ENCODE measurements at regions not wholly inside any gene's neighbourhood (a gene's known extent, or its start where the extent isn't known, plus 50 kb on each side); places are given as distances from the start of the nearest gene placed in this dataset.
"Not testable (repeated sequence)": the region's sequence is repeated elsewhere in the genome, so short reads cannot be mapped to it uniquely, and the experiment has no call there.

GRCh38 chr6:137811916-137812553 is 55.0 kb upstream of the TNFAIP3 start:
- Histone ChIP-seq H3F3A (replicated peaks; ENCODE audit: insufficient read depth) (no peaks in the 10 kb centered on the region), H4K20me1 (ENCODE audit: insufficient read depth) (no peaks in the 10 kb centered on the region), H3K36me3 (replicated peaks in 1 of 2; ENCODE audit: control insufficient read depth in 1 of 2, insufficient read depth in 2 of 2, low read length in 1 of 2) (no peaks in the 10 kb centered on the region), H3K27ac (ENCODE audit: low read depth in 2 of 2, low read length in 1 of 2) (no peak overlapping the region), H2AFZ (ENCODE audit: low read depth) (no peak overlapping the region), H3K79me2 (ENCODE audit: insufficient read depth) (no peaks in the 10 kb centered on the region), H3K27me3 (ENCODE audit: insufficient read depth) (no peaks in the 10 kb centered on the region; the same call in 1 of the 2 replicates), H3K4me3 (ENCODE audit: low read depth in 2 of 2, low read length in 1 of 2) (no peak overlapping the region), H3K9me2 (no peaks in the 10 kb centered on the region), H3K4me1 (ENCODE audit: control insufficient read depth in 1 of 2, insufficient read depth in 2 of 2, low read depth in 1 of 2, low read length in 1 of 2) (no peaks in the 10 kb centered on the region; a peak in 1 of 4 replicates), H3K4me2 (no peak overlapping the region), H3K9me3 (no peaks in the 10 kb centered on the region), H3K9ac (no peak overlapping the region)
- no peak for DNase-seq
- 26% methylated on average over 6 of the region's 6 CpGs for WGBS (ENCODE audit: low lambda C conversion rate)
- CTCF ChIA-PET = no interaction called here
- POLR2A ChIA-PET = no interaction called here
- TF ChIP-seq MAX (IDR thresholded peaks at IDR 0.05; ENCODE audit: low read depth) = no peak
- TF ChIP-seq TCF12 (IDR thresholded peaks at IDR 0.05) = no peak
- TF ChIP-seq FOSL2 (IDR thresholded peaks at IDR 0.05; ENCODE audit: borderline replicate concordance, low read depth) = no peak
- no peak for TF ChIP-seq FOXM1 (IDR thresholded peaks at IDR 0.05; ENCODE audit: low read depth)
- TF ChIP-seq YY1 (IDR thresholded peaks at IDR 0.05; ENCODE audit: low read depth) = no peak

GRCh38 chr6:137813308-137813970 is 53.6 kb upstream of the TNFAIP3 start:
- no peak for TF ChIP-seq ELF1 (IDR thresholded peaks at IDR 0.05)
- no peak for TF ChIP-seq POLR2AphosphoS5 (IDR thresholded peaks at IDR 0.05; ENCODE audit: low read depth, low read length)
- no peak for TF ChIP-seq USF1 (IDR thresholded peaks at IDR 0.05; ENCODE audit: borderline replicate concordance, low read depth)
- no peak for TF ChIP-seq MAX (IDR thresholded peaks at IDR 0.05; ENCODE audit: low read depth)
- no peak for TF ChIP-seq EP300 (IDR thresholded peaks at IDR 0.05; ENCODE audit: borderline replicate concordance in 1 of 2, low read depth in 1 of 2, low read length in 1 of 2)
- TF ChIP-seq RXRA (IDR thresholded peaks at IDR 0.05; ENCODE audit: borderline replicate concordance, low read depth) = no peak
- TF ChIP-seq TEAD4 (IDR thresholded peaks at IDR 0.05; ENCODE audit: borderline replicate concordance, insufficient read depth) = no peak
- TF ChIP-seq REST (IDR thresholded peaks at IDR 0.05; ENCODE audit: low read depth, low read length) = no peak
- TF ChIP-seq NRF1 (IDR thresholded peaks at IDR 0.05; ENCODE audit: low read depth, low read length) = no peak
- no peak for TF ChIP-seq SMC3 (IDR thresholded peaks at IDR 0.05; ENCODE audit: low read depth, low read length)
- TF ChIP-seq YY1 (IDR thresholded peaks at IDR 0.05; ENCODE audit: low read depth) = no peak
- TF ChIP-seq RFX5 (IDR thresholded peaks at IDR 0.05; ENCODE audit: low read length) = no peak
- no peak for TF ChIP-seq MEF2A (IDR thresholded peaks at IDR 0.05; ENCODE audit: borderline replicate concordance, low read depth)
- no peak for TF ChIP-seq CHD2 (IDR thresholded peaks at IDR 0.05; ENCODE audit: low read length, partially characterized antibody)
- H4K20me1 ChIP-seq (ENCODE audit: insufficient read depth) = no peaks in the 10 kb centered on the region
- no peaks in the 10 kb centered on the region for H3K9me3 ChIP-seq
- H3K4me3 ChIP-seq (ENCODE audit: low read depth in 2 of 2, low read length in 1 of 2) = no peak overlapping the region
- H3K79me2 ChIP-seq (ENCODE audit: insufficient read depth) = no peaks in the 10 kb centered on the region
- H3K36me3 ChIP-seq (replicated peaks in 1 of 2; ENCODE audit: control insufficient read depth in 1 of 2, insufficient read depth in 2 of 2, low read length in 1 of 2) = no peaks in the 10 kb centered on the region
- no peak overlapping the region for H3K27ac ChIP-seq (ENCODE audit: low read depth in 2 of 2, low read length in 1 of 2)
- CTCF ChIA-PET = no interaction called here
- H3K9me2 ChIP-seq = no peaks in the 10 kb centered on the region
- POLR2A ChIA-PET = no interaction called here
- H3K9ac ChIP-seq = no peak overlapping the region
- H3F3A ChIP-seq (replicated peaks; ENCODE audit: insufficient read depth) = no peaks in the 10 kb centered on the region
- H2AFZ ChIP-seq (ENCODE audit: low read depth) = no peak overlapping the region
- H3K4me2 ChIP-seq = no peak overlapping the region
- no peak for DNase-seq
- WGBS (ENCODE audit: low lambda C conversion rate) = 20% methylated on average over 4 of the region's 4 CpGs
- H3K27me3 ChIP-seq (ENCODE audit: insufficient read depth) = no peaks in the 10 kb centered on the region; the same call in 1 of the 2 replicates
- H3K4me1 ChIP-seq (ENCODE audit: control insufficient read depth in 1 of 2, insufficient read depth in 2 of 2, low read depth in 1 of 2, low read length in 1 of 2) = no peaks in the 10 kb centered on the region; a peak in 1 of 4 replicates

GRCh38 chr6:137814030-137814429 is 53.0 kb upstream of the TNFAIP3 start:
- H3K4me1 ChIP-seq (ENCODE audit: control insufficient read depth in 1 of 2, insufficient read depth in 2 of 2, low read depth in 1 of 2, low read length in 1 of 2); H3K4me3 ChIP-seq (ENCODE audit: low read depth in 2 of 2, low read length in 1 of 2); H3K9ac ChIP-seq; DNase-seq; H2AFZ ChIP-seq (ENCODE audit: low read depth); H3K36me3 ChIP-seq (replicated peaks in 1 of 2; ENCODE audit: control insufficient read depth in 1 of 2, insufficient read depth in 2 of 2, low read length in 1 of 2); H3K4me2 ChIP-seq; H3K27me3 ChIP-seq (ENCODE audit: insufficient read depth); POLR2A ChIA-PET; H3K27ac ChIP-seq (ENCODE audit: low read depth in 2 of 2, low read length in 1 of 2); H3K9me2 ChIP-seq; H4K20me1 ChIP-seq (ENCODE audit: insufficient read depth); H3K79me2 ChIP-seq (ENCODE audit: insufficient read depth); H3F3A ChIP-seq (replicated peaks; ENCODE audit: insufficient read depth); H3K9me3 ChIP-seq; CTCF ChIA-PET: not testable (repeated sequence)
- WGBS (ENCODE audit: low lambda C conversion rate) = 9% methylated on average over 2 of the region's 3 CpGs

Measured in SK-N-SH (cell line).